ENCODE measurements at regions not wholly inside any gene's neighbourhood (a gene's known extent, or its start where the extent isn't known, plus 50 kb on each side); places are given as distances from the start of the nearest gene placed in this dataset.

GRCh38 chrX:20442597-20442996 lies 175.9 kb upstream of the RPS6KA3 start:
- peak; percentile 71 for TF ChIP-seq CTCF (conservative IDR thresholded peaks at IDR 0.05)
- no peak overlapping the region for H3K27ac ChIP-seq

GRCh38 chrX:20441123-20441522 lies 174.4 kb upstream of the RPS6KA3 start:
- no peak overlapping the region for H3K27ac ChIP-seq
- no peak for TF ChIP-seq CTCF (conservative IDR thresholded peaks at IDR 0.05)

GRCh38 chrX:20438871-20439526 lies 172.3 kb upstream of the RPS6KA3 start:
- H3K27ac ChIP-seq, result peak overlapping the region; percentile 57

GRCh38 chrX:20437683-20438082 lies 171.0 kb upstream of the RPS6KA3 start:
- no peak for TF ChIP-seq CTCF (conservative IDR thresholded peaks at IDR 0.05)
- H3K27ac ChIP-seq, result peak overlapping the region; percentile 57

More at GRCh38 chrX:20438871-20439526, 172.3 kb upstream of the RPS6KA3 start:
- no peak for TF ChIP-seq CTCF (conservative IDR thresholded peaks at IDR 0.05)

- H3K27ac ChIP-seq, result no peak overlapping the region
- no peak for TF ChIP-seq CTCF (conservative IDR thresholded peaks at IDR 0.05)
Measured at GRCh38 chrX:20435913-20436312, 169.2 kb upstream of the RPS6KA3 start.

- TF ChIP-seq CTCF (conservative IDR thresholded peaks at IDR 0.05), result no peak
- H3K27ac ChIP-seq, result no peak overlapping the region
Measured at GRCh38 chrX:20434986-20435385, 168.3 kb upstream of the RPS6KA3 start.

- no peak overlapping the region for H3K27ac ChIP-seq
- no peak for TF ChIP-seq CTCF (conservative IDR thresholded peaks at IDR 0.05)
Measured at GRCh38 chrX:20433388-20433775, 166.7 kb upstream of the RPS6KA3 start.

Data from VCaP (cell line).